ENCODE measurements at regions not wholly inside any gene's neighbourhood (a gene's known extent, or its start where the extent isn't known, plus 50 kb on each side); places are given as distances from the start of the nearest gene placed in this dataset.
"Not testable (repeated sequence)": the region's sequence is repeated elsewhere in the genome, so short reads cannot be mapped to it uniquely, and the experiment has no call there.

GRCh38 chr18:47677952-47678351 is 252.5 kb downstream of the SMAD2 start:
- no peak for DNase-seq (ENCODE audit: low read depth)

GRCh38 chr18:47669815-47670214 is 260.6 kb downstream of the SMAD2 start:
- no peak for DNase-seq (ENCODE audit: low read depth)

- no peak for DNase-seq (ENCODE audit: low read depth)
Measured at GRCh38 chr18:47658498-47658897, 272.0 kb downstream of the SMAD2 start.

GRCh38 chr18:47654988-47655387 is 275.5 kb downstream of the SMAD2 start:
- DNase-seq (ENCODE audit: low read depth) = no peak

DNA sequence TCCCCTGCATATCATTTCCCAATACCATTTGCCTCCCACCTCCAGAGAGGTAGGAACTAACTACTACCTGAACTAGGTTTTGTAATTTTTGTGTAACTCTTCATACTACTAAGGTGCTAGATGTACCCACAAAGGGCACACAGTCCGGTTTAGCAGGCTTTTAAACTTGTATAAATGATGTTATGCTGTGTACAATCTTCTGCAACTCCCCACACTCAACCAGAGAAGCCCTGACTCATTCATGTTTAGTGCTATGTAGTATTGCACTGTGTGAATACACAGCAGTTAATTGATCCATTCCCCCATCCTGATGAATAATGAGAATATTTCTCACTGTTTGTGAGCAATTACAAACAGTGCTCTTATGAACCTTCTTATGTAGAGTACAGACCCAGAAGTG is 285.6 kb downstream of the SMAD2 start:
- DNase-seq (ENCODE audit: low read depth) = no peak

GRCh38 chr18:47637551-47637950 is 292.9 kb downstream of the SMAD2 start:
- DNase-seq (ENCODE audit: low read depth) = not testable (repeated sequence)

- no peak for DNase-seq (ENCODE audit: low read depth)
Measured at GRCh38 chr18:47635416-47635815, 295.0 kb downstream of the SMAD2 start.

- no peak for DNase-seq (ENCODE audit: low read depth)
Measured at GRCh38 chr18:47632970-47633635, 297.4 kb downstream of the SMAD2 start.

DNA sequence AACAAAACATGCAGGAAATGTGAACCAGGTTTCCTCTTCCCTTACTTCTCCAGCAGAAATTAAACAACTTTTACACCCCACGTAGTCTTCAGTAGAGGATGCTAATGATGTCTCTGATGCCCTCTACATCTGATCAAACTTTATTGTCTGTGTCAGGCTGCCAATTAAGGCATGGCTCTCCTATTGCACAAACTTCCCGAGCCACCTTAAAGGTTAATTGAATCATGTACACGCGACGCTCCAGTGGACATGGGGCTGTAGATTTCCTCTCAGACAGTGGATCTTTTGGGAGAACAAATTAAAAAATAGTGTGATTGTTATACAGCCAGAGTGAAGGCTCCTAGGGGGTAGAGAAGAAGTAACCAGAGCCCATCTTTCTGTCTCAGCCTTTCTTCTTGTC is 301.6 kb downstream of the SMAD2 start:
- no peak for DNase-seq (ENCODE audit: low read depth)

- DNase-seq (ENCODE audit: low read depth) = no peak
Measured at GRCh38 chr18:47628240-47628781, 302.1 kb downstream of the SMAD2 start.

GRCh38 chr18:47627030-47627429 is 303.4 kb downstream of the SMAD2 start:
- no peak for DNase-seq (ENCODE audit: low read depth)

- DNase-seq (ENCODE audit: low read depth) = no peak
Measured at GRCh38 chr18:47619771-47620448, 310.5 kb downstream of the SMAD2 start.

GRCh38 chr18:47618758-47619157 is 311.7 kb downstream of the SMAD2 start:
- DNase-seq (ENCODE audit: low read depth) = no peak

GRCh38 chr18:47615043-47615442 is 315.4 kb downstream of the SMAD2 start:
- DNase-seq (ENCODE audit: low read depth) = no peak

- DNase-seq (ENCODE audit: low read depth) = no peak
Measured at GRCh38 chr18:47613929-47614328, 316.5 kb downstream of the SMAD2 start.

DNA sequence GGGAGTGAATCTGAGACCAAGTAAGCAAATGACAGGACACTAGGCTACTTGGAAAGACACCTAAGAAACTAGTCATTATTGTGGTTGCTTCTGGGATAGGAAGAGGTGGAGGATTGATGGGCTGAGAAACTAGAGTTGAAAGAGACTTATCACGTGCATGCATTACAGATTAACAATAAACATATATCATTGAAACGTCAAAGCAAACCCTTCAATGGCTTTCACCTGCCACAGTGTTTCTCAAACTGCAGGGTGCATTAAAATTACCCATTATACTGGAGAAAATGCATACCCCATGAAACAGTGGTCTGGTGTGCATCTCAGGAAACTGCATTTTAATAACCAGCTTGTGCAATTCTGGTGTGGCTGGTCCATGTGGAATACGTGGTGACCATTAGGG is 318.8 kb downstream of the SMAD2 start:
- DNase-seq (ENCODE audit: low read depth) = no peak

DNA sequence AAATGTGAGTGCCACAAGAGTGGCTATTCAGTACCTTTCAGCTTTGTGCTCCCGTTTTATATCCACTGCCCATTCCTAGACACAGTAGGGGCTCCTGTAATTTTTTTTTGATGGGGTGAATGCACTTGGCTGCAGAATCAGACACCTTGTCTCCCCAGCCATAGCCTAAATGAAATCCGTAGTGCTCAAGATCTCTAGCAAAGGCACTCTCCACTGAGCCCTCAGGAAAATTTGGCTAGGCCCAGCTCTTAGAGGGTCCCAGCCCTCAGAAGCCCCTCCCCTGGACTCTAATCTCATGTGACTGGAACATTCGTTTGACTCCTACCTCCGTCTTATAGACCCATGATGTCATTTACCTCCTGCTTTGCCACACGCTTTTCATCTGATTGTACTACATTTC is 323.9 kb downstream of the SMAD2 start:
- DNase-seq (ENCODE audit: low read depth) = no peak

- no peak for DNase-seq (ENCODE audit: low read depth)
Measured at GRCh38 chr18:47605093-47605492, 325.4 kb downstream of the SMAD2 start.

DNA sequence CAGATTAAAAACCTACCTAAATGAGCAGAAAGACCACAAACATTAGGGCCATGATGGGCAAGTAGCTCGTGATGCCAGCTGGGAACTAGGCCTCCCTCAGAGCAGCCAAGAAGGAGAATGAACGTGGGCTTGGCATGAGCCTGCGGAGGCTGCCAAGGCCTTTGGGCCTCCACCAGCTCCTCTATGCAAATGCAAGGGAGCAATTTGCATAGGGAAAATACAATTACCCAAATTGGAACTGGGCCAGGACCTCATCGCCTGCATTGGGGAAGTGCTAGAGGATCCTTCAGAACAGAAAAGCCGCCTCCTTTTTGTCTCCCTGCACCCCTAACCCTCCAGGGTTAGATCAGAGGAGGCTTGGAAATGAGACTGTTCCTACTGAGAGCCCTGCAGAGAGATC is 326.4 kb downstream of the SMAD2 start:
- no peak for DNase-seq (ENCODE audit: low read depth)

DNA sequence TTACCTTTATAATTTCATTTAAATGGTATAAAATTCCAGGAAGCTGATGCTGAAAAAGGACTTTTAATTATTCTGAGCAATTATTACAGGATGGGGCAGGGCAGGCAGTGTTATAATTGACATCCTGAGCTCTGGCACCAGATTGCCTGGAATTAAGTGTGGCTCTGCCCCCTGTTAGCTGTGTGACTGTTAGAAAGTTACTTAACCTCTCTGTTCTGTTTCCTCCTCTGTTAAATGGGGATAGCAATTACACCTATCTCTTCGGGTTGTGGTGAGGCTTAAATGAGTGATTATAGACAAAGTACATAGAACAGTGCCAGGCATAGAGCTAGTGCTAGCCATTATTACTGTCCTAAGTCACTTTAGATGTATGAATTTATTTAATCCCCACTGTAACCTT is 327.3 kb downstream of the SMAD2 start:
- no peak for DNase-seq (ENCODE audit: low read depth)

DNA sequence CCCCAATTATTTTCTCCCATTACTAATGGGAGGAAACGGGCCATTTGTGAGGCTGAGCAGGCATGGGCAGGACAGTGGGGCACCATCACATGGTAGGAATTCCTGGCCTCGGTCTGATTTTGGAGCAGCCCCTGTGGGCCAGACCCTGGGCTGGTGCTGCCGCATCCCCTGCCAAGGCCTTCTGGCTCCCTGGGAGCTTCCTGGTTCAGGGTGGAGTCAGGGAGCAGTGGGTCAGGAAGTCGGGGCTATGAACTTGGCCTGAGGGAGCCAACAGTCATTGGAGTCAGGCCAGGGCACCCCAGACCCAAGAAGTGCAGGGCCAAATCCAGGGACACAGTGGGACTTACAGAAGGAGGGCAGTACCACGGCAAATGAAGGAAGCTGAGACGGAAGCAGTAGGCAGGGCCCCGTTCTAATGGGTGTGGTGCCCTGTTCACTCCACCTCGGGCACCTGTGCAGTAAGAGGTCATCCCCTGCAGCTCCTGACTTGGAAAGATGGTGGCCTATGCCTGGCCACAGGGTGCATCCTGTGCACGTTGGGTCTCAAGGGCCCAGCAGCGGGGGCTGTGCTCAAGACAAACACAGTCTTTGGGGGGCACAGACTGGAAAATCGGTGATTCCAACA is 328.1 kb downstream of the SMAD2 start:
- no peak for DNase-seq (ENCODE audit: low read depth)

DNA sequence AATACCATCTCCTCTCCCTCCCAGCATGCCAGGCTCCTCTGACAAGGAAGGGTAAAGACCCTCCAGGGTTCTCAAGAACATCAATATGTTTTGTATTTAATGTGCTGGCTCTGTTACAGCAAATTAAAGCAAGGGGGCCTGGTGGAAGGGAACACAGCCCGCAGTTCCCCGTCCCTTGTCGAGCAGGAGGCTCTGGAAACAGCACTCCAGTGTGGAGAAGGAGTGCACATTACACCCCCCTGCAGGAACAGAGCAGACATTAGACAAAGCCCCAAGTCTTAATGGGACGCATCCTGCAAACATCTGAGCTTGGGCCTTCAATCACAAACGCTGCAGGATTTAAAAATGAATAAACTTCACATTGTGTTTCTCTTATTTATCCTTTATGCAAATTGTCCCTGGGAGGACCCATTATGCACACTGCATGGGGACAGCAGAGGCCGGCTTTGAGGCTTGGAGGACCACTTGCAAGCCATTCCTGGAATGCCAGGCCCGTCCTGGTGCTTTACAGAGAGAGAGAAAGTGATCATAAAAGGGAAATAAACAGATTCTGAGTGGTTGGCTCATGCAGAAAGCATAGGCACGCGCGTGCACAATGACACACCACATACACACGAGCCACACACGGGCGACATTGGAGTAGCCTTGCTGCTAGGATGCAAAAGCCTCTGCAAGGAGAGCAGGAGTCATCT is 328.7 kb downstream of the SMAD2 start:
- no peak for DNase-seq (ENCODE audit: low read depth)
